ENCODE measurements at regions not wholly inside any gene's neighbourhood (a gene's known extent, or its start where the extent isn't known, plus 50 kb on each side); places are given as distances from the start of the nearest gene placed in this dataset.

GRCh38 chr4:123035239-123035638, 112.8 kb upstream of the NUDT6 start:
- no peak for TF ChIP-seq FOXM1 (IDR thresholded peaks at IDR 0.05; ENCODE audit: borderline replicate concordance, low read depth)
- TF ChIP-seq CEBPB (IDR thresholded peaks at IDR 0.05), result no peak
- no peak for TF ChIP-seq EP300 (IDR thresholded peaks at IDR 0.05; ENCODE audit: borderline replicate concordance)
- no peak for TF ChIP-seq REST (IDR thresholded peaks at IDR 0.05; ENCODE audit: low read depth)
- TF ChIP-seq EGR1 (IDR thresholded peaks at IDR 0.05), result no peak
- TF ChIP-seq YY1 (IDR thresholded peaks at IDR 0.05; ENCODE audit: low read depth), result no peak
- TF ChIP-seq MAX (IDR thresholded peaks at IDR 0.05), result no peak
- TF ChIP-seq CREB1 (IDR thresholded peaks at IDR 0.05; ENCODE audit: low read depth), result no peak
- TF ChIP-seq RAD21 (IDR thresholded peaks at IDR 0.05; ENCODE audit: low read depth), result no peak
- TF ChIP-seq USF1 (IDR thresholded peaks at IDR 0.05), result no peak
- TF ChIP-seq TAF1 (IDR thresholded peaks at IDR 0.05; ENCODE audit: low read depth), result no peak
